Kidney tubule cell (primary cell): ENCODE measurements at regions not wholly inside any gene's neighbourhood (a gene's known extent, or its start where the extent isn't known, plus 50 kb on each side); places are given as distances from the start of the nearest gene placed in this dataset.
A peak's percentile ranks its signal among the peaks of the same experiment; 100 is the strongest.
"Not testable (repeated sequence)": the region's sequence is repeated elsewhere in the genome, so short reads cannot be mapped to it uniquely, and the experiment has no call there.

Source experiments
- DNase-seq: peaks from one replicate; pipeline ENCODE4 v3.0.0-alpha.2; 2018; ENCODE audit warnings: low spot score

GRCh38 chr1:219058891-219059820, 114.5 kb upstream of the LYPLAL1 start:
- DNase-seq, result peak; percentile 17

GRCh38 chr1:219060798-219061197, 112.9 kb upstream of the LYPLAL1 start:
- no peak for DNase-seq

GRCh38 chr1:219062161-219062560, 111.5 kb upstream of the LYPLAL1 start:
- DNase-seq, result no peak

GRCh38 chr1:219066098-219066497, 107.6 kb upstream of the LYPLAL1 start:
- DNase-seq, result no peak

GRCh38 chr1:219066631-219067349, 106.9 kb upstream of the LYPLAL1 start:
- peak; percentile 74 for DNase-seq

GRCh38 chr1:219067350-219067712, 106.3 kb upstream of the LYPLAL1 start:
- DNase-seq, result no peak

GRCh38 chr1:219070395-219070794, 103.3 kb upstream of the LYPLAL1 start:
- DNase-seq, result not testable (repeated sequence)

- no peak for DNase-seq
Measured at GRCh38 chr1:219071209-219071608, 102.5 kb upstream of the LYPLAL1 start.

- DNase-seq, result no peak
Measured at GRCh38 chr1:219072329-219072728, 101.3 kb upstream of the LYPLAL1 start.

- no peak for DNase-seq
Measured at GRCh38 chr1:219074084-219074728, 99.5 kb upstream of the LYPLAL1 start.

- no peak for DNase-seq
Measured at GRCh38 chr1:219075121-219075879, 98.4 kb upstream of the LYPLAL1 start.

GRCh38 chr1:219076326-219076937, 97.2 kb upstream of the LYPLAL1 start:
- DNase-seq, result no peak

GRCh38 chr1:219077767-219078166, 95.9 kb upstream of the LYPLAL1 start:
- not testable (repeated sequence) for DNase-seq

- peak; percentile 28 for DNase-seq
Measured at GRCh38 chr1:219081943-219082925, 91.4 kb upstream of the LYPLAL1 start.

GRCh38 chr1:219083631-219084030, 90.0 kb upstream of the LYPLAL1 start:
- DNase-seq, result no peak

- DNase-seq, result no peak
Measured at GRCh38 chr1:219085082-219085481, 88.6 kb upstream of the LYPLAL1 start.

- DNase-seq, result peak; percentile 42
Measured at GRCh38 chr1:219085988-219086387, 87.7 kb upstream of the LYPLAL1 start.

- no peak for DNase-seq
Measured at GRCh38 chr1:219086956-219087469, 86.7 kb upstream of the LYPLAL1 start.

GRCh38 chr1:219088778-219089557, 84.7 kb upstream of the LYPLAL1 start:
- DNase-seq, result peak; percentile 96
